ENCODE measurements at regions not wholly inside any gene's neighbourhood (a gene's known extent, or its start where the extent isn't known, plus 50 kb on each side); places are given as distances from the start of the nearest gene placed in this dataset.
A peak's percentile ranks its signal among the peaks of the same experiment; 100 is the strongest.

- DNase-seq: no peak
Observed at GRCh38 chr9:515665-516064, 301.0 kb downstream of the DOCK8 start.

DNA sequence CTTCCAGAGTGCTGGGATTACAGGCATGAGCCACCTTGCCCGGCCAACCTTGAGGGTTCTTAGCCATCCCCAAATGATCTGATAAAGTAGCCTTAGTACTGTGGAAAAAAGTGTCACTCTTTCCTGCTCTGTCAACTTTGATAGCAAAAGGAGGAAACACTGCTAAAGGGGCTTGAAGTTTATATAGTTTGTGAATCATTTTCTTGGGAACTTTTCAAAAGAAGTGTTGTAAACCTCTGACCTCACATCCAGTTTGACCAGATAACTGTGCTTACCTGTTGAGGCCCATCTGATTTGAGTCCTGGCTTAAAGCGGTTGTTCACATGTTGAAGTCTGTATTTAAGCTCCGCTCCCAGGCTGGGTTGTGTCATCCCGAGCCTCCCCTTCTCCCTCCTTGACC lies 303.3 kb downstream of the DOCK8 start:
- no peak for DNase-seq

DNA sequence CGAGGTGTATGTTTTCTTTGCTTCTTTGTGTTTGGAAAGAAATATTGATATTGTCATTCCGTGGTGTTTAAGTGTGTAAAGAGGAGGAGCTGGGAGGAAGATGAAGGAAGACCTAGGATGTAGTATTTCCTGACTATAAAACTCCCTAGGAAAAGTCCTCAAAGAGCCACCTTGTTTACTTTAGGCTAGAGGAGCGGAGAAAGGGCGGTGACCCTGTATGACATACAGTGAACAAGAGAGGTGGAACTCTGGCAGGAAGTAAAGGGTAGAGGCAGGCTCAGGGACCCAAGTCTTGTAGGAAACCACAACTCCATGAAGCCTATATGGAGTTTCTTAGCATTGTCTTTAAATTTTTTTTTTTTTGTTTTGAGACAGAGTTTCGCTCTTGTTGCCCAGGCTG lies 303.9 kb downstream of the DOCK8 start:
- DNase-seq: no peak

GRCh38 chr9:519579-519978 lies 304.9 kb downstream of the DOCK8 start:
- DNase-seq: no peak

DNA sequence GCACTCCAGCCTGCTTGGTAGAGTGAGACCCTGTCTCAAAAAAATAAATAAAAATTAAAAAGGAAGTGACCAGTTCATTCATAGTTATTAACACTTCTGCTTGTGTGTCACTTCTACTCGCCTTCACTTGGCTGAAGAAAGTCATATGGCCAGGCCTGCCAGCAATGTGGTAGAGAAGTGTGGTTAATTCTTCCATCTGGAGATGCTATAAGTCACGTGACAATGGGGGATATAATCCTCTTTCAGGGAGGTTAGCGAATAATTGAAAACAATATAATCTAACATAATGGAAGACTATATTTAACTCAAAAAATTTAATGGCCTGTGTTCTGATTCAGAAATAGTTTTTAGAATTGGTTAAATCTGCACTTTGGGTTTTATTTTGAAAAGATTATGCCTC lies 305.6 kb downstream of the DOCK8 start:
- DNase-seq: no peak

- DNase-seq: no peak
Observed at GRCh38 chr9:522190-522589, 307.5 kb downstream of the DOCK8 start.

- no peak for DNase-seq
Observed at GRCh38 chr9:522658-523057, 308.0 kb downstream of the DOCK8 start.

DNA sequence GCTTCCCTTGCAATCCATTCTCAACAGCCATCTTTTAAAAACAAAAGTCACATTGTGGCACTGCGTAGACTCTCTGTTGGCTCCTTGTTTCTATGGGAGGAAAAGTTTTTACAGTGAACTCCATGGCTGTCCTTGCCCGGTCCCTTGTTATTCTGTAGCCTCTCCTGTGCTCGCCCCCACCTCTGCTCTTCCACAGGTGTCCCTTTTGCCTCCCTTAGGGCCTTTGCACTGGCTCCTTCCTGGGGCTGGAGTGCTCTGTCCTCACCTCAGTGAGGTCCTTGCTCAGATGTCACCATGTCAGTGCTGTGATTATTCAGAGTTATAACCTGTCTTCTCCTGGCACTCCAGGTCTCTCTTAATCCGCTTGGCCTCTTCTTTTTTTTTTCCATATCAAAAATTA lies 308.8 kb downstream of the DOCK8 start:
- no peak for DNase-seq

DNA sequence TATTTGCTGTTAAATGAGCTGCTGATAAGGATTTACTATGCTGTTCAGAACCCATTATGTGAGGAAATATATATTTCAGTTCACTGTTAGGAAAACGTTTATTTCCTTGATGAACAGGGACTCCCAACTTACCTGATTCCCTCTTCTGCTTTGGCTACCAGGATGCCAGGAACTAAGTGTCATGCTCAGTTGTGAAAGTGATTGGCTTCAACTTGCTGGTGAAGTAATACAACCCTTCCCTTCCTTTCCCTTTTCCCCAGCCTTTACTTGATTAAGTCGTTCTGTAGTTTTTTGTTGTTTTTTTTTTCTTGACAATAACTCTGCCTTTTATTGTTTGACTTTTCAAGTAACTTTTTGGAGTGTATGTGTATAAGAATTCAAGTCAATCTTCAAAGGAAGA lies 309.3 kb downstream of the DOCK8 start:
- DNase-seq: no peak

GRCh38 chr9:526904-527591 lies 312.4 kb downstream of the DOCK8 start:
- DNase-seq: no peak

DNA sequence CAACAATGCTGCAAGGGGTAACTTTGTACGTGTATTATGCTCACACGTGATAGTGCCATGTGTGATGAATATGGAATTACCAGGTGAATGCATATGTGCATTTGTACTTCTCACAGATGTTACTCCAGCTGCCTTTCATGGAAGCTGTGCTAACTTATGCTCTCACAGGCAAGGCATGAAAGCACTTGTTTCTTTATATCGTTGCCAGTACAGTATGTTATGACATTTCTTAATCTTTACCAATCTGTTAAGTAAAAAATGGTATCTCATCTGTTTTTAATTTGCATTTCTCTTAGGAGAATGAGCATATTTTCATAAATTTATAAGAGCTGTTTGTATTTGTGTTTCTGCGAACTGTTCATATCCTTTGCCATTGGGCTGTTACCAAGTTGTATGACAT lies 311.8 kb upstream of the DMRT1 start:
- no peak for DNase-seq

DNA sequence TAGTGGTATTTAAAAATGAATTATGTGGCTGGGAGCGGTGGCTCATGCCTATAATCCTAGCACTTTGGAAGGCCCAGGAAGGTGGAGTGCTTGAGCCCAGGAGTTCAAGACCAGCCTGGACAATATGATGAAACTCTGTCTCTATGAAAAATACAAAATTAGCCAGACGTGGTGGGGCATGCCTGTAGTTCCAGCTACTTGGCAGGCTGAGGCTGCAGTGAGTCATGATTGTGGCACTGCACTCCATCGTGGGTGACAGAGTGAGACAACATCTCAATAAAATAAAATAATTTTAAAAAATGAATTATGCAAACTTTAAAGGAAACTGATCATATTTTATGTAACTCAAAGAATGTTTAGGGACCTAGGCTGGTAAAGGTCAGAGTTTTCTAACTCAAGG lies 310.8 kb upstream of the DMRT1 start:
- DNase-seq: no peak

DNA sequence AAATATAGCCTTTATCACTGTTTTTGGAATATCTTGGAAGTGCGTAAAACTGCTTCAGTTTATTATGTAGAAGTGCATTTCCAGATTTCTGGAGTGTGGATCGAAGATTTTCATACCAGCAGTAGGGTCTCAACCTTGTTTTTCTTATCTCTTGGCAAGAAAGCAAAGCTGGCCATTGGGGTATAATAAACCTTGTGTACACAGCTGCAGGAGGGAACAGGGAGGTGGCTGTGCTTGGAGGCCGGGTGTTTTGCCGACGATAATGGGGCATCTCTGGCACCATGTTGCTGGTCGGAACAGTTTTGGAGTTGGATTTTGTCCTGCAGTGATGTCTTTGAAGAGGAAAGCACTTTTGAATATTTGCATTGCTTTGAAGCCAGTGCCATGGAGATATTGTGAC lies 308.8 kb upstream of the DMRT1 start:
- peak; percentile 90 for DNase-seq

GRCh38 chr9:534886-535285 lies 306.6 kb upstream of the DMRT1 start:
- peak; percentile 46 for DNase-seq

GRCh38 chr9:535356-535755 lies 306.1 kb upstream of the DMRT1 start:
- no peak for DNase-seq

DNA sequence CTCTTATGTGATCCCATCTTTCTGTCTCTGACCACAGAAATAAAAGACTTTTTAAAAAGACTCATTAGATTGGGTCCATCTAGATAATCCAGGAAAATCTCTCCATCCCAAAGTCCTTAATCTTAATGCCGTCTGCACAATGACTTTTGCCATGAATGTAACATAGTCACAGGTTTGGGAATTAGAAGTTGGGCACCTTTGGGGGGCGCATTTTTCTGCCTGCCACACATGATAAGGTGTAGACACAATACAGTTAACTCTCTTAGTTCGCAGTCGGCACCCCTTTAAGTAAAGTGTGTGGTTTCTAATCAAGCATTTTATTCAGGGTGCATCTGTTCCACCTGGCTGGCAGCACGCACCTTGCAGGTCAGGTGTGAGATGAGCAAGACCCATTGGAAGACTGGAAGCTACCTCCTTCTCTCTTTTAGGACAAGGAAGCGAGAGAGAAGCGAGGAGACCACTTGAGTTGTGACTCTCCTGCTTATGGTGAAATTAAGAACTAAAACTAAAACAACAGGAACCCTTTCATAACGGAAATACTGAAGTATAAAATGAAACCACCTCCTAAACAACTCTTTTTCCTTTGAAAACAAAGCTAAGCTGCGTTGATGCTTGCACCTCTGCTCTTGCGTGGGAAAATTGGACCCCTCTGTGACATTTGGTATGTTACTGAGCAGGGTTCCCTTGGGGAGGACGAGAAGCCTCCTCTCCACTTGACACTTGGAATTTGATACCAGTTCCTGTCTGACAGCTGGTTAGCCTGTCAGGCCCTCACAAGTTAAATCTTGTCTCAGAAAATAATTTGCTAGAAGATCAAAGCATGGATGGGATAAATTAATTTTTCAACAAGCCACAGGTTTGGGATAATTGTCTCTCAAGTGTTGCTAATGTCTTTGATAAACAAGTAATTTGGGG lies 304.6 kb upstream of the DMRT1 start:
- peak; percentile 68 for DNase-seq

DNA sequence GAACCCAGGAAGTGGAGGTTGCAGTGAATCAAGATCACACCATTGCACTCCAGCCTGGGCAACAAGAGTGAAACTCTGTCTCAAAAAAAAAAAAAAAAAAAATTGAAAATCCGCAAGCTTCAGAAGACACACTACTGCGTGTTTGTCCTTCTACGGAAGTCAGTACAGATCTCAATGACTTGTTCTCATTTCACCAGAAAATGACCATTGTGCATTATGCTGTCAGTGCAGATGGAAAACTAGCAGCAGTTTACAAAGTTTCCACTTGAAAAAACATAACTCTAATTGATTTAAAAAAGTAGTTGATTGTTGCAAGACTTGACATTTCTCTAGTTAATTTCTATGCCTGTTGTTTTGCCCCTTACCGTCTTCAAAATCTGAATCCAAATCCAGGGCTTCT lies 298.0 kb upstream of the DMRT1 start:
- DNase-seq: no peak

- no peak for DNase-seq
Observed at GRCh38 chr9:545480-545879, 296.0 kb upstream of the DMRT1 start.

- no peak for DNase-seq
Observed at GRCh38 chr9:546235-546634, 295.3 kb upstream of the DMRT1 start.

DNA sequence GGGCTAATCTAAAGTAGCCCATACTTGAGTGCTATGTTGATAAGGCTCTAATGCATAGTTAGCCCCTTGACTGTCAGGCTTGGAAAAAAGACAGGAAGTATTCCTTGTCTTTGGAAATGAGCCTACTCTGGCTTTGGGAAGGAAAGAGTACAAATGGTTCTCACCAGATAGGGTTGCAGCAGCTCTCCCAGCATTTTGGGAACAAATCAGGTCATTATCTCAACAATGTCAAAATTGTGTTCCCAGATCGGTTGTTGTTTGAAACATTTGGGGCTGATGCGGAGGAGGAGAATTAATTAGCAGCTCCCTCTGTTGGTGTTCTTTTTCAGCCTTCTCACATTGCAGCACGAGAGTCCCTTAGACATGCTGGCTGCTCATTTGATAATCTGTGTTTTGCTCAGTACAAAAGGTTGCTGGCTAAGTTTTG lies 294.7 kb upstream of the DMRT1 start:
- peak; percentile 24 for DNase-seq

DNA sequence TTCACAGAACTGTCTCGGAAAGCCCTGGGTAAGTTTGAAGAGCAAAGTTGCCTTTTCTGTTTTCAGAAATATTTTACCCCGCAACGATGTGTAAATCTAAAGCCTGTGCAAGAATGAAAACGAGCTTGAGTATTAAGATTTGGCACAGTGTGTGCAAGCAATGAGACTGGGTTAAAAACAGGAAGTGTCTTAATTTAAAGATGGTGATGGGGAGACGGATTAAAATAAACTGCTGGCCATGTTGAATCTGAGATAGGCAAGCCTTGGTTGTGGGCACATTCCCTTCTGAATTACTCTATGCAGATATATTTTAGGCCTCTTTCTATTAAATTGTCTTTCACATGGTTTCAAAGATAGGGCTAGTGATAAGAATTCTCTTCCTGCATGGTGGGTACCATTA lies 294.2 kb upstream of the DMRT1 start:
- DNase-seq: no peak

DNA sequence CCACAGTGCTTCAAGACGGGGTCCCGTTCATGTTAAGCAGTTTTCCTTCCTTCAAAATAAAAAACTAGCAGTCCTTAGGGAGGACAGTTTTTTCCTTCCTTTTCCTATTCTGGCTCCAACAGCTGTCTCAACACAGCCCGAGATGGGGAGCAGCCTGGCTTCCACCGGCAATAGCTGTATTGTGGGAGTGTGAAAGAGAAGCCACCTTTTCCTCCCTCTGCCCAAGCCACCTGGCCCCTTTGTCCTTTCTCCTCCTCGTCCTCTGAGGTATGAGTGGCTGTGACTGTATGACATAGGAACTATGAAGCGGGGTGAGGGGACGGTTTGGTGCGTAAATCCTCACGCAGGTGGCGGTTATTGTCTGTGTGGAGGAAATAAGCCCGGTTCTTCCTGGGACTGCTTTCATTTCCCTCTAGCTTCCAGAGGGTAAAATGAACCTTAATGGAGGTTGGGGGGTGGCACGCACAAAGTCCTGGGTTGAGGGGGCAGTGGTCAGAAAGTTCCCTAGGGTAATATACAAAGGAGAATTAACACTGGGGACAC lies 292.0 kb upstream of the DMRT1 start:
- no peak for DNase-seq

DNA sequence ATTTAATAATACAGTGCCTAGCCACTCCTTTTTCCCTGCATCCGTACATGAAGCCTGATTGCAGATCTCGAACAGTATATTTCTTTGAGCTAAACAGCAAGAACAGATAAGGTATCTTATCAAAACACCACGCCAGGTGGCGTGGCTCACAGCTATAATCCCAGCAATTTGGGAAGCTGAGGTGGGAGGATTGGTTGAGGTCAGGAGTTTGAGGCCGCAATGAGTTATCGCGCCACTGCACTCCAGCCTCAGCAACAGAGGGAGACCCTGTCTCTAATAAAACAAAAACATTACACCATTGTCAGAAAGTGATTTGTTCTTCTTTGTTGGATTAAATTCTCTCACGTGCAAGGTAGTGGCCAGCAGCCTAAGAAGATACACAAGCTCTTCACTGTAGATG lies 291.2 kb upstream of the DMRT1 start:
- DNase-seq: no peak

Measured in NCI-H1092 treated with DMSO at 0.1 percent for 48 hours (cell line).